ENCODE measurements at regions not wholly inside any gene's neighbourhood (a gene's known extent, or its start where the extent isn't known, plus 50 kb on each side); places are given as distances from the start of the nearest gene placed in this dataset.
A peak's percentile ranks its signal among the peaks of the same experiment; 100 is the strongest.
"Not testable (repeated sequence)": the region's sequence is repeated elsewhere in the genome, so short reads cannot be mapped to it uniquely, and the experiment has no call there.

- DNase-seq, result no peak
Measured at GRCh38 chr7:131722371-131722770, 165.9 kb upstream of the PODXL start.

GRCh38 chr7:131721660-131722059 is 165.2 kb upstream of the PODXL start:
- DNase-seq, result no peak

GRCh38 chr7:131720703-131721102 is 164.3 kb upstream of the PODXL start:
- DNase-seq, result no peak

DNA sequence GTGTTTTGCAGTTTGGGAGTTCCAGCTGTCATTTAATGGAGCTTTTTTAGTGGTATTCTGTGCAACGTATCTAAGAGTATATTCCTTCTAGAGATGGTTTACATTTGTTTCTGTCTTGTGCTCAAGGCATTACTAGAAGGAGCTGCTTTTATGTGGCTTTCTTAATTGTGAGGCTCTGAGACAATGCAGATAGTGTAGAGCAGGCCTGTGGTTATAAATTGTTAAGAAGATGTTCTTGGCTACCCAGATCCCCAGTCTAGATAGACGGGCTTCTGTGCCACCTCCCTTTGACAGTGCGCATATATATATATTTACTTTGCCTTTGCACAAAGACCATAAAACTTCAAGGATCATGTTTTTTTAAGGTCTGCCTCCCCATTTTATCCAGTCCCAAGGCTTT is 160.8 kb upstream of the PODXL start:
- no peak for DNase-seq

- no peak for DNase-seq
Measured at GRCh38 chr7:131699323-131699722, 142.9 kb upstream of the PODXL start.

DNA sequence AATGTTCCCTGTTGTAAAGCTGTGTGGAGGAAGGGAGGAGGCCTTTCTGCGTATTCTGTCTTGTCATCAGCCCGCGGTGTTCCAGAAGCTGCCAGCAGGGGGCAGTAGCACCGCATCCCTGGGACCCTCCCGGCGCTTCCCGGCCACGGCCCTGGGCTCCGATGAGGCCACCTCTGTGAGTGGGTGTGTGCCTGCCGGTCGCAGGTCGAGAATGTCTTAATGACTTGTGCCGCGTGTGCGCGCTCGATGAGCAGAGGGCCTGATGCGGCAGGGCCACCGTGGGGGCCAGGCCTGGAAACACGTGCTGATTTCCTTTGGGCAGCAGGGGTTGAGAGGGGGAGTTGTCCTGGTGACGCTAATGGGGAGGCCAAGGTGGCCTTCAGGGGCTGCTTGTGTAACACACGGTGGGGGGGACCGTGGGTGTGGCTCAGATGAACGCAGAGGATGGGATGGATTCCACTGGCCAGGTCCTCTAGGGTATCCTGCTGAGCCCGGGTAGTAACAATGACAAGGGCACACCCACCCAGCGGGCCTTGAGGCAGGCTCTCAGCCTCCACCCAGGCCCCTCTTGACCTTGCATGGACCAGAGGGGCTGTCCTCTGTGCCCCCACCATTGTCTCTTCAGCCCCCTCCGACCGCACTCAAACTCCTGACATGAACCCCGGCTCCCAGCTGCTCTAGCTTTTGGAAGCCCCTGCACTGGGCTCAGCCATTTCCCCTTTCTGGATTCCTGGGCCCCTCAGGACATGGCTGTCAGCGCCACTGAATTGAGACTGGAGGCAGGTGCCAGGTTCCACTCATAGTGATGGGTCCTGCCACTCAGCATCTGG is 135.9 kb upstream of the PODXL start:
- DNase-seq, result peak; percentile 76

DNA sequence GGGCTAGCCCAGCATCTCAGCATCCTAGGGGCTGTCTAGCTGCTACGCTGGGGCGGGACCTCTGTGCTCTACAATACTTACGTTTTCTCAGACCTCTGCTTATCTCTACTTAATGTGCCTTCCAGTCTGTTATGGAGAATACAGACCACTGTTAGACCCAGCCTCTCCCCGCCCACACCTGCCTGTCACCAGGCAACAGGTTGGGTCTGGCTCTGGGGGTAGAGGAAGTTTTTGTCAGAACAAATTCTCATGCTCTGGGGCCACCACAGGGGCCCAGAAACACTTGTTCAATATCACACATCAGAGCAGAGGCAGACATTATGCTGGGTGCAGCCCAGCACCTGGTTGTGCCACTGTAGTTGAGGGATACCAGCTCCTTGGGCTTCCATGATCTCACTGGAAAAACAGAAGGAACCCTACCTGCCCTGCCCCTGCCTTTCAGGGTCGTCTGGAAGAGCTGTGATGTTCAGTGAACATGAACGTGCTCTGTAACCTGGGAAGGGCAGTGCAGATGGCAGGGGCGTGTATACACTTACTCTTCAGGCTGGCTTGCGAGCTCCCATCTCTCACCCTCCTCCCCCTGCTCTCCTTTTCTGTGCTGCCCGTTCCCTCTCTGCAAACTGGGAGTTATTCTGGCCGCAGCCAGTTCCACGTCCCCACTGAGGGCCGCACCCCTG is 135.2 kb upstream of the PODXL start:
- no peak for DNase-seq

GRCh38 chr7:131690441-131690840 is 134.0 kb upstream of the PODXL start:
- DNase-seq, result no peak

DNA sequence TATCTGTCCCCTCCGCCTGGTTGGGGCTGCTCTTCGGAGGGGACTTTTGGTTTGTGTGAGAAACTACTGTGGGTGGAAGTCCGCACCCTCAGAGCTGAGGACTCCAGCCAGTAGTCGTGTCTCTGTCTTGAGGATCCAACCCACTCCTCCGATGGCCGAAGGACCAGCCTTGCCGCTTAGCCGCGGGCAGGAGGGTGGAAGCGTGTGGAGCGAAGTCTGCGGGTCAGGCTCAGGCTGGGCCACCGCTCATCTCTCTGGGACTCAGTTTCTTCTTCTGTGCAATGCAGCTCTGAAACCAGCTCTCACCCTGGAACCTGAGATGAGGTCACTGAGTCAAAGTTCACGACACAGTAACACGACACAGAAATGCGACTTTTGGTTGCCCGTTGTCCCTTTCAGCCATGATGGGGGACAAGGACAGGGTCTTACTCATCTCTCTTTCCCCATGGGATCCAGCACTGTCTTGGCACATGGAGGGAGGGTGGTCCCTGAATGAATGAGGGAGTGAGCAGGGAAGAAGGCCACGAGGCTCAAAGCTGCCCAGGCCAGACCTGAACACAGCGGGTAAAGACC is 133.3 kb upstream of the PODXL start:
- no peak for DNase-seq

DNA sequence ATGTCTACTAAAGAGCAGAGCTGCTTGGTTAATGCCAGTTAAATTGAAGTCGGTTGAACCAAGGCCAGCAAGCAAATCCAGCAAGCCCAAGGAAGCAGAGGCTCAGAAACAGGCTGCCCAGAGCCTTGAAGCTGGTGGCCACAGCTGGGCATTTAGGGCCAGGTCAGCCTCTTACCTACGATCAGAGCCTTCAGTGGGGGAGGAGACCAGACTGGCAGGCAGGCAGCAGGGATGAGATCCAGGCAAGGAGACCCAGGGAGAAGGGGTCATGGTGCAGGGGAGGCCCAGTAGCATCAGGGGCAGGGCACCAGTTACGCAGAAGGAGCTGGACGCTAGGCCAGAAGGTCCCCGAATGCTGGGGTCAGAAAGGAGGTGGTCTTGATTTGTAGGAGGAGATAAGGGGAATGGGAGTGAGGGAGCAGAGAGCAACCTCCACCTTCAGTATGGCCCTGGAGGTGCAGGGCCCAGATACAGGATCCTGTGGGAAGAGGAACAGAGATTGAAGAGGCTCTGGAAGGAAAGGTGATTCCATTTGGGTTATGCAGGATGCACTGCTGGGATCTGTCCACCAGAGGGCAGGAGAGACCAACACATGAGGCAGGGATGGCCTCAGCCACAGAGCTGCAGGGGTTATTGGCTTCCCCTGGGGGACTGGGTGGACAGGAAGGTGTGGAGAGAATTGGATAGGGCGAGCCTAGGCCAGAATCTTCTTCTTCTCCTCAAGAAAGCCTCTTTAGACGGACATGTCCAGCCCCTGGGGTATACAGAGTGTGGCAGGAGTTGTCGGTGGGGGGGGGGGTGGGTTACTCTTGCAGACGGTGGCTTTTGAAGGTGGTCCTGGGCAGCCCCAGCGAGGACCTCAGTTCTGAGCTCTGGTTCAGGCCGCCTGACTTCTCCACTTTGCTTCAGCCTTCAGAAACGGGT is 132.6 kb upstream of the PODXL start:
- peak; percentile 32 for DNase-seq

DNA sequence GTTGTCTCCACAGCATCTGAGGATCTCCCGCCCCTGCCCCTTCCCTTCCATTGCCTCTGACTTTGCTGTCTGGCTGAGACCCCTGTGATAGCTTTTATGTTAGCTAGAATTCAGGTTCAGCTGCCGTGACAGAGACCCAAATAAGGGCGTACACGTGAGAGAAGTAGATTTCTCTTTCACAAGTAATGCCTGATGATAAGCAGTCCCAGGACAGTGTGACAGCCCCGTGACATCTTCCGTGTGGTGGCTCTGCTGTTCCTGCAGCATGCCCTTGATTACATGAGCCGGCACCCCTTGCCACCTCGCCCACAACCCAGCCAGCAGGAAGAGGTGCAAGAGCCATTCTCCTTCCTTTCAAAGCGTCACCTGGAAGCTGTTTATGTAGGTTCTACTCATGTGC is 130.9 kb upstream of the PODXL start:
- no peak for DNase-seq

DNA sequence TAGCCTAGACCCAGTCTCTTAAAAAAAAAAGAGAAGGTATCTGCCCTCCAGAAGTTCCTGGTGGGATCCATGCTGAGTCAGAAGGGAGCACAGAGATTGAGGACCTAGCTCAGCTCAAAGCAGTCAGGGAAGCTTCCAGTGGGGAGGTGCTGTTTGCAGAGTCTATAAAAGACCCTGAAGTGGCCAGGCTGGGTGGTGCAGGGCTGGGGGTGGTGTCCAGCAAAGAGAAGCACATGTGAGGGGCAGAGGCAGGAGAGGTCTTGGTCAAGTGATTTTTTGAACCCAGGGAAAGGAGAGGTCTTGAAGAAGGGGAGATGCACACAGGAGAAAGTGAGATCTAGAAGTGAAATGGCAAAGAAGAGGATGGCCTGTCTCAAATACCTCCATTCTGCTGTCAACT is 130.4 kb upstream of the PODXL start:
- no peak for DNase-seq

- DNase-seq, result no peak
Measured at GRCh38 chr7:131683536-131684125, 127.2 kb upstream of the PODXL start.

GRCh38 chr7:131681961-131682360 is 125.5 kb upstream of the PODXL start:
- DNase-seq, result no peak

DNA sequence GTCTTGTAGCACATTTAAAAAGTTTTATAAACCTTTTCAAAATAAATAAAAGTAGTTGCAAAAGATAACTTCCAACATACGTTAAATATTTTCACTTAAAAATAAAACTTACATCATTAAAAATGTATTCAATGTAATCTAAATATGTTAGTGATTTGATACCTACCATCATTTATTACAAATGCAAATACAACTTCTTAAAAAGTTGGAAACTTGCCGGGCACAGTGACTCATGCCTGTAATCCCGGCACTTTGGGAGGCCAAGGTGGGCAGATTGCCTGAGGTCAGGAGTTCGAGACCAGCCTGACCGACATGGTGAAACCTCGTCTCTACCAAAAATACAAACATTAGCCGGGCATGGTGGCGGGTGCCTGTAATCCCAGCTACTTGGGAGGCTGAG is 122.6 kb upstream of the PODXL start:
- not testable (repeated sequence) for DNase-seq

DNA sequence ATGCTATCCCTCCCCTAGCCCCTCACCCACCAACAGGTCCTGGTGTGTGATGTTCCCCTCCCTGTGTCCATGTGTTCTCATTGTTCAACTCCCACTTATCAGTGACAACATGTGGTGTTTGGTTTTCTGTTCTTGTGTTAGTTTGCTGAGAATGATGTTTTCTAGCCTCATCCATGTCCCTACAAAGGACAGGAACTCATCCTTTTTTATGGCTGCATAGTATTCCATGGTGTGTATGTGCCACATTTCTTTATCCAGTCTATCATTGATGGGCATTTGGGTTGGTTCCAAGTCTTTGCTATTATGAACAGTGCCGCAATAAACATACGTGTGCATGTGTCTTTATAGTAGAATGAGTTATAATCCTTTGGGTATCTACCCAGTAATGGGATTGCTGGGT is 120.4 kb upstream of the PODXL start:
- DNase-seq, result not testable (repeated sequence)

GRCh38 chr7:131674131-131674530 is 117.7 kb upstream of the PODXL start:
- DNase-seq, result no peak

GRCh38 chr7:131673576-131673975 is 117.1 kb upstream of the PODXL start:
- no peak for DNase-seq

- no peak for DNase-seq
Measured at GRCh38 chr7:131670406-131670805, 114.0 kb upstream of the PODXL start.

DNA sequence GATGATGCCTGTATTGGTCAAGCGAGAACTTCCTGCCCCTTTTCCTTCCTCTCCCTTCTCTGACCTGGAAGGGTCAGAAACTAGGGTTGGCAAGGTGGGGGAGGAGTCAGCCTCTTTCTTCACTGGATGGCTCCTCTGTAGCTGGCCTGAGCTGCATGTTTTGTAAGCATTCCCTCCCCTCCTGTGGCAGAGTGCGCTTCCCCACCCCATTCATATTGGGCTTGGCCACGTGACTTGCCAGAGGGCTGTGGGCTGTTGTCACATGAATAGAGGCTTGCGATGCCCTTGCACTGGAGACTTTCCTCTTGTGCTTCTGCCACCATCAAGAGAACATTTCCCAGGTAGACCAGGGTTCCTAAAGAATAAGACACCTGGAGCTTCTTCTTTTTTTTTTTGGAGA is 111.3 kb upstream of the PODXL start:
- no peak for DNase-seq

- no peak for DNase-seq
Measured at GRCh38 chr7:131665021-131665420, 108.6 kb upstream of the PODXL start.

- DNase-seq, result no peak
Measured at GRCh38 chr7:131664570-131664969, 108.1 kb upstream of the PODXL start.

All from NCI-H2227 treated with DMSO at 0.1 percent for 48 hours (cell line).